HUES6 (cell line): ENCODE measurements at regions not wholly inside any gene's neighbourhood (a gene's known extent, or its start where the extent isn't known, plus 50 kb on each side); places are given as distances from the start of the nearest gene placed in this dataset.

Experiments
- H3K27ac ChIP-seq: 2 replicates; pipeline ENCODE4 v1.7.0; 2013; ENCODE audit warnings: low read depth, mild to moderate bottlenecking, low read length, inconsistent platforms
- H3K27me3 ChIP-seq: 2 replicates; pipeline ENCODE4 v1.6.1; 2013; ENCODE audit warnings: low read length; ENCODE audit not compliant: control insufficient read depth, insufficient read depth
- H3K36me3 ChIP-seq: 2 replicates; pipeline ENCODE4 v1.6.1; 2013; ENCODE audit warnings: low read length; ENCODE audit not compliant: control insufficient read depth, insufficient read depth
- H3K4me1 ChIP-seq: 2 replicates; pipeline ENCODE4 v1.6.1; 2013; ENCODE audit warnings: low read length; ENCODE audit not compliant: control insufficient read depth, insufficient read depth
- H3K4me3 ChIP-seq: 2 replicates; pipeline ENCODE4 v1.5.1; 2013; ENCODE audit warnings: low read depth, low read length
- H3K9ac ChIP-seq: one replicate; pipeline ENCODE4 v1.6.1; 2013; ENCODE audit warnings: mild to moderate bottlenecking, low read length
- H3K9me3 ChIP-seq: 2 replicates; pipeline ENCODE4 v1.6.1; 2013; ENCODE audit warnings: low read depth, low read length; ENCODE audit not compliant: control insufficient read depth, insufficient read depth

DNA sequence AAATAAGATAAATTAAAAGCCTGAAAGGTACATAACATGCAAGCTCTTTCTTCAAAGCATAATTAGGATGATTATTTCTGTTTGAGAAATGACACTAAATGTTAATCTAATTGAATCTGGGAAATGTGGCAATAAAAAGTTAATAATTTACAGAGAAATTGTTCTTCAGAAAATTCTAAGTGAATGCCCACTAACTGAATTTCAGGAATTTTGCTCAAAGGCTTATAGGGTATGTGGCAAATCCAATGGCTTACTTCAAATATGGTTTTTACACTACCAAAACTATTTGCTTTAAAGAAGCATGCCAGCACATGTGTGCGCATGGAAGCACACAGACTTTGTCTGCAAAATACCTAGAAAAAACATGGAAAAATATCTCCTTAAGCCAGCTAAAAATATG is 186.6 kb upstream of the FOXD3 start:
- H3K9ac ChIP-seq, result no peak overlapping the region
- no peaks in the 10 kb centered on the region for H3K36me3 ChIP-seq
- no peak overlapping the region for H3K27ac ChIP-seq
- no peaks in the 10 kb centered on the region for H3K9me3 ChIP-seq
- no peaks in the 10 kb centered on the region for H3K4me1 ChIP-seq
- H3K27me3 ChIP-seq, result no peaks in the 10 kb centered on the region
- no peak overlapping the region for H3K4me3 ChIP-seq

DNA sequence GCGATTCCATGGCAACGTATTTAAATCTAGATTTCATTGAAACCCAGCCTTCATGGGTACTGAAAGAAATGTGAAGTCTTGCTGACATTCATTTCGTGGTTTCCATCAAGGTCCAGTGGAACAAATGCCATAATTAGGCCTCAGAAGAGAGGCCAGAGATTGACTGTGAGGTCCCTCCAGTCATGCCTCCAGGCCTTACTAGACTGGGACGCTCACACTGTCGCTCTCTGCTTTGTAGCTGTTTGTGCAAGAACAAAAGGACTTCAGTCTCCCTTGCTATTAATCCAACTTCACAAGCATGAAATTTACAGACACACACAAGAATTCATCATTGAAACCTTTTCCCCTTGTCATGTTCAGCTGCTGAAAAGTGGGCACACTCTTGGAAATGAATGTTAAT is 180.4 kb upstream of the FOXD3 start:
- no peak overlapping the region for H3K27ac ChIP-seq
- H3K36me3 ChIP-seq, result no peaks in the 10 kb centered on the region
- no peak overlapping the region for H3K4me3 ChIP-seq
- no peaks in the 10 kb centered on the region for H3K9me3 ChIP-seq
- H3K4me1 ChIP-seq, result no peaks in the 10 kb centered on the region
- no peak overlapping the region for H3K9ac ChIP-seq
- no peaks in the 10 kb centered on the region for H3K27me3 ChIP-seq

DNA sequence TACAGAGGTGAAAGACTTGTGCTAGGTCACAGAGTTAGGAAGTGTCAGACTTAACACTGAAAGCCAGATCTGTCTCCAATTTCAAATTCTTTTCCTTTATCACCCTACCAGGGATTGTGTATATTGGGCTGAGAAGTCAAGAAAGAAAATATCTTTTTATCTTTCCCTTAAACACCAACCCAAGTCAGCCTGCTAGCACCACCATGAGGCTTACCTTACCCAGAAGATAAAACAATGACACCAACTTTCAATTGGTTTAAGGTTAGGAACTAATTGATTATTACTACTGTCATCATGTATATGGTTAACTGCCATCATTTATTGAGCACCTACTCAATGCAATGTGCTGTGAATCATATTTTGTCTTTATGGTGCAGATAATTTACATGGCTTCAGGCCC is 178.9 kb upstream of the FOXD3 start:
- Histone ChIP-seq H3K4me3 (no peak overlapping the region), H3K4me1 (no peaks in the 10 kb centered on the region), H3K36me3 (no peaks in the 10 kb centered on the region), H3K27me3 (no peaks in the 10 kb centered on the region), H3K9me3 (no peaks in the 10 kb centered on the region), H3K27ac (no peak overlapping the region), H3K9ac (no peak overlapping the region)

DNA sequence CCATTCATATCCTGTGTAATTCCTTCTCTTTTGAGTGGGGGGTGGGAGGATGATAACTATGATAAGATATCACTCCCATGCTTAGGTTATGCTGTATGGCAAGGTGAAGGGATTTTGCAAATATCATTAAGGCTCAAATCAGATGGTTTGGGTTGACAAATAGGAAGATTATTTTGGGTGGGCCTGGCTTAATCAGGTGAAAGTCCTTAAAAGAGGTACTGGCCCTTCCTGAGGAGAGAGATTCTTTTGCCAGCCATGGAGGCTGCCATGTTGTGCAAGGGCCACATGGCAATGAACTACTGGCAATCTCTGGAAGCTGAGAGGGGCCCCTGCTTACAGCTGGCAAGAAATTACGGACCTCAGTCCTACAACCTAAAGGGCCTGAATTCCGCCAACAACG is 174.6 kb upstream of the FOXD3 start:
- Histone ChIP-seq H3K27me3 (no peaks in the 10 kb centered on the region), H3K9me3 (no peaks in the 10 kb centered on the region), H3K4me1 (no peaks in the 10 kb centered on the region), H3K9ac (no peak overlapping the region), H3K36me3 (no peaks in the 10 kb centered on the region), H3K27ac (no peak overlapping the region), H3K4me3 (no peak overlapping the region)

GRCh38 chr1:63148825-63149645 is 173.3 kb upstream of the FOXD3 start:
- no peaks in the 10 kb centered on the region for H3K9me3 ChIP-seq
- H3K36me3 ChIP-seq, result no peaks in the 10 kb centered on the region

GRCh38 chr1:63152572-63152971 is 169.8 kb upstream of the FOXD3 start:
- H3K9me3 ChIP-seq, result no peaks in the 10 kb centered on the region
- no peak overlapping the region for H3K27ac ChIP-seq
- H3K36me3 ChIP-seq, result no peaks in the 10 kb centered on the region
- no peak overlapping the region for H3K4me3 ChIP-seq
- no peaks in the 10 kb centered on the region for H3K4me1 ChIP-seq
- no peaks in the 10 kb centered on the region for H3K27me3 ChIP-seq
- no peak overlapping the region for H3K9ac ChIP-seq

More at GRCh38 chr1:63148825-63149645, 173.3 kb upstream of the FOXD3 start:
- Histone ChIP-seq H3K4me1 (no peaks in the 10 kb centered on the region), H3K4me3 (no peak overlapping the region), H3K9ac (no peak overlapping the region), H3K27me3 (no peaks in the 10 kb centered on the region), H3K27ac (no peak overlapping the region)

GRCh38 chr1:63155437-63155836 is 166.9 kb upstream of the FOXD3 start:
- no peak overlapping the region for H3K27ac ChIP-seq
- no peak overlapping the region for H3K9ac ChIP-seq
- H3K4me3 ChIP-seq, result no peak overlapping the region
- H3K9me3 ChIP-seq, result no peaks in the 10 kb centered on the region
- H3K27me3 ChIP-seq, result no peaks in the 10 kb centered on the region
- H3K36me3 ChIP-seq, result no peaks in the 10 kb centered on the region
- no peaks in the 10 kb centered on the region for H3K4me1 ChIP-seq

DNA sequence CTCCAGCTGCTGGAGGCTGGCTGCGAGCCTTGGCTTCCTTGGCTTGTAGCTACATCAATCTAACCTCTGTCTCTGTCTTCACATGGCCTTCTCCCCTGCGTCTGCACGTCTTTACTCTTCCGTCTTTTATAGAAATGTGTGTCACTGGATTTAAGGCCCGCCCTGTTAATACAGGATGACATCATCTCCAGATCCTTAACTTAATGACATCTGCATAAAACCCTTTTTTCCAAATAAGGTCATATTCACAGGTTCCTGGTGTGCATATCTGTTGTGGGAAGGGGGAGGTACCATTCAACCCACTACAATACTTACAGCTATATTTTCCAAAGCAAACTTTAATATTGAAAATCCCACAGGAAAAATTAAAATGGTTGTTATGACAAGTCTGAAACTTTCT is 165.3 kb upstream of the FOXD3 start:
- Histone ChIP-seq H3K4me1 (no peaks in the 10 kb centered on the region), H3K4me3 (no peak overlapping the region), H3K36me3 (no peaks in the 10 kb centered on the region), H3K9ac (no peak overlapping the region), H3K27me3 (no peaks in the 10 kb centered on the region), H3K9me3 (no peaks in the 10 kb centered on the region), H3K27ac (no peak overlapping the region)

GRCh38 chr1:63169057-63169456 is 153.3 kb upstream of the FOXD3 start:
- peaks cover 5% of the 10 kb centered on the region; the same call in 1 of the 2 replicates for H3K4me1 ChIP-seq
- no peaks in the 10 kb centered on the region for H3K36me3 ChIP-seq
- H3K27me3 ChIP-seq, result no peaks in the 10 kb centered on the region
- H3K27ac ChIP-seq, result no peak overlapping the region
- no peak overlapping the region for H3K9ac ChIP-seq
- no peak overlapping the region for H3K4me3 ChIP-seq
- H3K9me3 ChIP-seq, result no peaks in the 10 kb centered on the region

- Histone ChIP-seq H3K4me3 (no peak overlapping the region), H3K9ac (no peak overlapping the region), H3K4me1 (peaks cover 5% of the 10 kb centered on the region; the same call in 1 of the 2 replicates), H3K27me3 (no peaks in the 10 kb centered on the region), H3K27ac (no peak overlapping the region), H3K9me3 (peaks cover 9% of the 10 kb centered on the region; the same call in 1 of the 2 replicates), H3K36me3 (no peaks in the 10 kb centered on the region)
These were observed 149.2 kb upstream of the FOXD3 start for GRCh38 chr1:63173161-63173560.

DNA sequence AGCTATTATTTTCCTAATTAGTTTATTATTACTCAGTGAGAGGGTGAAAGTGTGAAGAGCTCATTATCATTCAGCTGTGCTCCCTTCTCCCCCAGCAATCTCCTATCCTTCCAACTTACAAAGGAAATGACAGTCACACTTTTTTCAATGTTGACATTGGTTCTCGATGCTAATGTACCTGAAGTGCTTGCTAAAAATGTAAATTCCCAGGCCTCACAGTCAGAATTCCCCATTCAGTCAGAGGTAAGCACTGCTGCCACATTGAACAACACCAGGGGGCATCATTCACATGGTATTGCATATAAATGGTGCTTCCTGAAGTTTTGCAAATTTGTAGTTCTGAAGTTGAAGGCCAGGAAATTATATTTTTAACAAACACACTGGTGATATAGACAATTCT is 132.7 kb upstream of the FOXD3 start:
- H3K4me1 ChIP-seq, result peaks cover 36% of the 10 kb centered on the region
- H3K9ac ChIP-seq, result no peak overlapping the region
- 0 out of 2 replicates have a peak overlapping the region, but pooled peaks have one; percentile 21 for H3K27ac ChIP-seq
- no peaks in the 10 kb centered on the region for H3K36me3 ChIP-seq
- peaks cover 3% of the 10 kb centered on the region; the same call in 1 of the 2 replicates for H3K27me3 ChIP-seq
- no peaks in the 10 kb centered on the region for H3K9me3 ChIP-seq
- no peak overlapping the region for H3K4me3 ChIP-seq
